SJCRH30 (cell line): ENCODE measurements at regions not wholly inside any gene's neighbourhood (a gene's known extent, or its start where the extent isn't known, plus 50 kb on each side); places are given as distances from the start of the nearest gene placed in this dataset.
"Not testable (repeated sequence)": the region's sequence is repeated elsewhere in the genome, so short reads cannot be mapped to it uniquely, and the experiment has no call there.

Source experiments
- DNase-seq, 2 experiments: peaks; one replicate each; pipeline ENCODE4 v3.0.0-alpha.2; 2015 to 2020
- H3K27ac ChIP-seq: fragments of 250-450 bp; sonication (Bioruptor Pico); 2 replicates; pipeline ENCODE4 v1.5.1; 2020; ENCODE audit warnings: mild to moderate bottlenecking, moderate library complexity
- H3K27me3 ChIP-seq: fragments of 250-450 bp; sonication (Bioruptor Pico); 2 replicates; pipeline ENCODE4 v1.5.1; 2020; ENCODE audit warnings: mild to moderate bottlenecking, moderate library complexity
- H3K36me3 ChIP-seq: fragments of 250-450 bp; sonication (Bioruptor Pico); 2 replicates; pipeline ENCODE4 v1.5.1; 2020; ENCODE audit warnings: mild to moderate bottlenecking, moderate library complexity
- H3K4me1 ChIP-seq: fragments of 250-450 bp; sonication (Bioruptor Pico); 2 replicates; pipeline ENCODE4 v1.5.1; 2020; ENCODE audit warnings: mild to moderate bottlenecking, moderate library complexity
- H3K4me3 ChIP-seq: fragments of 250-450 bp; sonication (Bioruptor Pico); 2 replicates; pipeline ENCODE4 v1.5.1; 2020; ENCODE audit warnings: mild to moderate bottlenecking, moderate library complexity
- H3K9me3 ChIP-seq: fragments of 250-450 bp; sonication (Bioruptor Pico); replicated peaks from 2 replicates; pipeline ENCODE4 v1.5.1; 2020; ENCODE audit warnings: mild to moderate bottlenecking, moderate library complexity

DNA sequence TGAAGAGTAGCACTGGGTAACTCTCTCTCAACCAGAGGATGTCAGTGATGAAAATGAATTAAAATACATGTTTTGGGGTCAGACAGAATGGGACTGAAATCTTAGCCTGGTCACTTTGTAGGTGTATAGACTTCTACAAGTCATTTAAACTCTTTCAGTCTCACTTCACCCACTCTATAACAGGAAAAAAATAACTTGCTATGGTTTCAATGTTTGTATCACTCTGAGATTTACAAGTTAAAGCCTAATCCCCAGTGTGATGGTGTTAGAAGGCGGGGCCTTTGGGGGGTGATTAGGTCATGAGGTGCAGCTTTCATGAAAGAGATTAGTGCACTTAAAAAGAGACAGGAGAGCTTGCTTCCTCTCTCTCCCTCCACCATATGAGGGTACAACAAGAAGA lies 134.8 kb downstream of the INHBA start:
- H3K27me3 ChIP-seq = no peaks in the 10 kb centered on the region
- no peaks in the 10 kb centered on the region for H3K9me3 ChIP-seq
- no peaks in the 10 kb centered on the region for H3K4me1 ChIP-seq
- DNase-seq = no peak
- no peaks in the 10 kb centered on the region for H3K36me3 ChIP-seq
- H3K27ac ChIP-seq = no peak overlapping the region
- H3K4me3 ChIP-seq = no peak overlapping the region

DNA sequence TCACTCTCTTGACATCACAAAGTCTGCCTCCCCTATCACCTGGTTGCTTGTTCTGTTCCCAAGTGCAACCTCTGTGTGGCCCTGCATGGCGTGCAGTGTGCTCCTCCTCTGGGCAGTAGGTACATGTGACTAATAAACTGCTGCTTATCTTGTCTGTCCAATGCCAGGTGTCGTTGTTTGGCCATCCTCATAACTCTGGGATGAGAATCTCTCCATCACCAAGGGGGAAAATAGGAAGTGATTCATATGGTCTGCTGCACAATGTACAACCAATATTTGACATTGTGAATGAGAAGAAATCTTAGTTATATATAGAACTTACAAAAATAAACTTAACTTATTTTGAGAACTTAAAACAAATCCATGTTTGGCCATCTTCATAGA lies 135.2 kb downstream of the INHBA start:
- Histone ChIP-seq H3K4me1 (no peaks in the 10 kb centered on the region), H3K9me3 (no peaks in the 10 kb centered on the region), H3K4me3 (no peak overlapping the region), H3K27me3 (no peaks in the 10 kb centered on the region), H3K36me3 (no peaks in the 10 kb centered on the region), H3K27ac (no peak overlapping the region)
- no peak for DNase-seq

DNA sequence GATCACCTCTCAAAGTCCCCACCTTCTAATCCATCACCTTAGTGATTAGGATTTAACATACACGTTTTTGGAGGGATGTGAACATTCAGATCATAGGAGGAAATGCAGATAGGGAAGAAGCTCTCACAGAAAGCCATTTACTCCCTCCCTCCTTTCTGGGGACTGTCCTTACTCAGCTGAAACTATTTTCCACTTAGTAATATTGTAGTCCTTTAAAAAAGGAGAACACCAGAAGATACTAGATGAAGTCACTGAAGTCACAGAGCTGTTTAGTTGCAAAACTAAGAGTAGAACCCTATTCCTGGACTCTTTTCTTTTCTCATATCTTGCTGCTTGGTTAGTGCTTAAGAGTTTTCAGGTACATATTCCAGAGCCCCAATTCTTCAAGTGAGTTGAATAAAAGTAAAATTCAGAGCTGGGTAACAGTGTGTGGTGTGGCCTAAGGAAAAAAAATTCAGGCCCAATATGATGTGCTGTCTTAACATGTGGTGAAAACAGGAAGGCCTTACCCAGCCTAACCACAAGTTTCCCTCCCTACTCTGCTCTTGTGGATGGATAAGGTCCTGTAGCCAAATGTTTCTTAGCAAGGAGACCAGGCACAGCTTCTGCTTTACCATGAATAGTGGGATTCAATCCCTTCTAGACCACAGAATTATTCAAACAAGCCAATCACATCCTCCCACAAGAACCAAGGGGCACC lies 135.7 kb downstream of the INHBA start:
- no peaks in the 10 kb centered on the region for H3K36me3 ChIP-seq
- no peaks in the 10 kb centered on the region for H3K4me1 ChIP-seq
- H3K9me3 ChIP-seq = no peaks in the 10 kb centered on the region
- H3K27ac ChIP-seq = no peak overlapping the region
- no peak for DNase-seq
- no peak overlapping the region for H3K4me3 ChIP-seq
- H3K27me3 ChIP-seq = no peaks in the 10 kb centered on the region

DNA sequence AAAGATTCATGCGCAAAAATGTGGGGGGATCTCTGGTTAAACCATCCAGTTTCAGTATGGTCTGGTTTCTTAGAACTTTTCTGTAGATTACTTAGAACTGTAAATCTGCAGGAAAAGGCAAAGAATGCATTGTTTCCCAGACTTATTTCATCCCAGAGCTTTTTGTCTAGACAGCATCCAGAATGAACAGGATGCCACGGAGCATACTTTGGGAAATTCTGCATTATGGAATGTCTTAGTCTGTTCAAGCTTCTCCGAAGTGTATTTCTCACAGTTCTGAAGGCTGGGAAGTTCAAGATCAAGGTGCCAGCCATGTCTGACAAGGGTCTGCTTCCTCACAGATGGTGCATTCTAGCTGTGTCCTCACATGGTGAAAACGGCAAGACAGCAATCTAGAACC lies 136.3 kb downstream of the INHBA start:
- Histone ChIP-seq H3K4me3 (no peak overlapping the region), H3K4me1 (no peaks in the 10 kb centered on the region), H3K9me3 (no peaks in the 10 kb centered on the region), H3K27me3 (no peaks in the 10 kb centered on the region), H3K27ac (no peak overlapping the region), H3K36me3 (no peaks in the 10 kb centered on the region)
- no peak for DNase-seq

DNA sequence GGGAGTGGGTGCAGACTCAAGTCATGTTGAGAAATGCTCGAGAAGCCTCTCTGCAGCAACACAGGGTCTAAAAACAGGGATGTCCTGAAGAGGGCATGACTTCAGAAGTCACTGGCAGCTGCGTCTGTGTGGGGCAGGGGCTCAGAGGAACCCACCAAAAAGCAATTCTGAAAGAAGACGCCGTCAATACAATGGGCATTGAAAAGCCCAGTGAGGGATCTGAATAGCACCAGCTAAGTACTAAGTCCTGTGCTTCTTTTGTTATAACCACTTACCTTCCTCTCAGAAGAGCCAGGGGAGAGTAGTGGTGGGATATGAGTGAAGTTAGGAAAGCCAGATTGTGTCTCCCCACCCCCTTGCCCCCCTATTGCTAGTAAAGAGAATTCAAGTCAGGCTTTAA lies 137.2 kb downstream of the INHBA start:
- no peak for DNase-seq
- Histone ChIP-seq H3K27me3 (no peaks in the 10 kb centered on the region), H3K9me3 (no peaks in the 10 kb centered on the region), H3K27ac (no peak overlapping the region), H3K4me3 (no peak overlapping the region), H3K4me1 (no peaks in the 10 kb centered on the region), H3K36me3 (no peaks in the 10 kb centered on the region)

DNA sequence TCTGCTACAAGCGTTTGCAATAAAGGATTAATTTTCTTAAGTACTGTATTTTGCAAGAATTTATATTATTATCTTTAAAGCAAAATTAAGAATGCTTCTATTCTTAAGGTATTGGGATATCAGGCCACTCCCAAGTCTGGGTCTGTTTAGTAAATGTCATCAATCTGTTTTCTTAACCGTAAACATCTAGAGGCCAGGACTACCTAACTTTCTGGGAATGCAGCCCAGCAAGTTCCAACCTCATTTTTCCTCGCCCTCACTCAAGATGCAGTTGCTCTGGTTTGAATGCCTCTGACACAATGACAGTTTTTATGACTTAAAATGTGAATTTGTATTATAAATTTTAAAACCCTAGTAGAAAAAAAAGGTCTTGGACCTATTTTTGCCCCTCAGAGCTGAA lies 143.5 kb downstream of the INHBA start:
- Histone ChIP-seq H3K36me3 (no peaks in the 10 kb centered on the region), H3K4me3 (no peak overlapping the region), H3K9me3 (no peaks in the 10 kb centered on the region; the same call in 1 of the 2 replicates), H3K27ac (no peak overlapping the region), H3K27me3 (no peaks in the 10 kb centered on the region), H3K4me1 (no peaks in the 10 kb centered on the region)
- DNase-seq = no peak

DNA sequence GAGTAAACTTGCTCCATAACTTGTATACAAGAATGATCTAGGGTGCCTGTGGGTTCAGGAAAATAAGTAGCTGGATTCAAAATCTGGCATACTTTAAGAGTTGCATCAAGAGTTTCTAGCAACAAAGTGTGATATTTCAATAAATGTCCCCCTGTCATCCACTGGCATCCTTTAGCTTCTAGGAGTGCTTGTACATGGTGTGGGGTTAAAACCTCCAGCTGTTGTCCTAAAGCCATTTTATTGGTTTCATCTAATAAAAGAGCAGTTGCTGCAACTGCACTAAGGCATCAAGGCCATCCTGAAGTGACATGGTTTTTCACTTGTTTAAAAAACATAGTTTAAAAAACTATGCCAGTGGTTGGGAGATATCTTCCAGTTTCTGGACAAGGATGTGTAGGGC lies 148.4 kb downstream of the INHBA start:
- H3K4me1 ChIP-seq = no peaks in the 10 kb centered on the region
- DNase-seq = no peak
- H3K9me3 ChIP-seq = no peaks in the 10 kb centered on the region; the same call in 1 of the 2 replicates
- no peak overlapping the region for H3K4me3 ChIP-seq
- H3K27ac ChIP-seq = no peak overlapping the region
- no peaks in the 10 kb centered on the region for H3K27me3 ChIP-seq
- H3K36me3 ChIP-seq = no peaks in the 10 kb centered on the region

DNA sequence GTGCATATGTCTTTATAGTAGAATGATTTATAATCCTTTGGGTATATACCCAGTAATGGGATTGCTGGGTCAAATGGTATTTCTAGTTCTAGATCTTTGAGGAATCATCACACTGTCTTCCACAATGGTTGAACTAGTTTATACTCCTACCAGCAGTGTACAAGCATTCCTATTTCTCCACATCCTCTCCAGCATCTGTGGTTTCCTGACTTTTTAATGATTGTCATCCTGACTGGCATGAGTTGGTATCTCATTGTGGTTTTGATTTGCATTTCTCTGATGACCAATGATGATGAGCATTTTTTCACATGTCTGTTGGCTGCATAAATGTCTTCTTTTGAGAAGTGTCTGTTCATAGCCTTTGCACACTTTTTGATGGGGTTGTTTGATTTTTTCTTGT lies 152.8 kb downstream of the INHBA start:
- not testable (repeated sequence) for H3K4me1 ChIP-seq, H3K27me3 ChIP-seq, H3K36me3 ChIP-seq, H3K9me3 ChIP-seq, DNase-seq, H3K27ac ChIP-seq, H3K4me3 ChIP-seq

DNA sequence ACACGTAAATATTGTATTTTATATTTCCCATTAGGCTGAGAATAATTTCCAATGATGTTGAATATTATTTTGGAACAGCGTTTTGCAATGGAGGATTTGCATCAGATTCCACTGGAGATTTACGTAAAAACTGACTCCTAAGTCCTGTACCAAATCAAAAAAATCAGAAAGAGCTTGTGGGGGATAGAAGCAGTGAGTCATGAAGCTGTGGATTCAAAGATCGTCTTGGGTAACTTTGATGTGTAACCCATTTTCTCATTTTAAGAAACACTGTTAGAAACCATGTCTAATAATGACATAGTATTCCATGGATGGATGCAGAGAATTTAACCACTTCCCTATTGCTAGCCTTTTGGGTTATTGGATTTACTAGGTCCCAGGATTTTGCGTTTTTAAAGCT lies 158.6 kb downstream of the INHBA start:
- Histone ChIP-seq H3K4me1 (no peaks in the 10 kb centered on the region), H3K9me3 (no peaks in the 10 kb centered on the region), H3K27me3 (no peaks in the 10 kb centered on the region; the same call in 1 of the 2 replicates), H3K36me3 (no peaks in the 10 kb centered on the region), H3K4me3 (no peak overlapping the region), H3K27ac (no peak overlapping the region)
- DNase-seq = no peak

DNA sequence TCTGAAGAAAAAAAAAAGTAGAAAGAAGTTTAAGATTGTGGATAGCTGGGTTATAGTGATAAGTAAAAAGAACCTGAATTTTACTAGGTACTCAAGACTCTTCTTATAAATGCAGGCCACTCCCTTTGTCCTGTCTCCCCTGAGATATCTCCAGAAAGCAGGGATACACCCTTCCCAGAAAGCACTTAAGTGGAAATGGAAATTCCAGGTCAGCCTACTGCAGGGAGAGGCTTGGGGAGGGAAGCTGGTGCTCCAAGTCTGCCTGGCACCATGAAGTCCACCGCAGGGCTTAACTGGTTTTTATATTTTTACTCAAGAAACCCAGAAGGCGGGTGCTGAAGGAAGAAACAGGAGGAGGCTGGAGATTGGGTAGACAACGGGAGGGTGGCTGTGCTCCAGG lies 162.3 kb downstream of the INHBA start:
- Histone ChIP-seq H3K27ac (no peak overlapping the region), H3K9me3 (no peaks in the 10 kb centered on the region), H3K4me3 (no peak overlapping the region), H3K36me3 (no peaks in the 10 kb centered on the region), H3K27me3 (no peaks in the 10 kb centered on the region; the same call in 1 of the 2 replicates), H3K4me1 (peaks cover 5% of the 10 kb centered on the region; the same call in 1 of the 2 replicates)
- DNase-seq = no peak

DNA sequence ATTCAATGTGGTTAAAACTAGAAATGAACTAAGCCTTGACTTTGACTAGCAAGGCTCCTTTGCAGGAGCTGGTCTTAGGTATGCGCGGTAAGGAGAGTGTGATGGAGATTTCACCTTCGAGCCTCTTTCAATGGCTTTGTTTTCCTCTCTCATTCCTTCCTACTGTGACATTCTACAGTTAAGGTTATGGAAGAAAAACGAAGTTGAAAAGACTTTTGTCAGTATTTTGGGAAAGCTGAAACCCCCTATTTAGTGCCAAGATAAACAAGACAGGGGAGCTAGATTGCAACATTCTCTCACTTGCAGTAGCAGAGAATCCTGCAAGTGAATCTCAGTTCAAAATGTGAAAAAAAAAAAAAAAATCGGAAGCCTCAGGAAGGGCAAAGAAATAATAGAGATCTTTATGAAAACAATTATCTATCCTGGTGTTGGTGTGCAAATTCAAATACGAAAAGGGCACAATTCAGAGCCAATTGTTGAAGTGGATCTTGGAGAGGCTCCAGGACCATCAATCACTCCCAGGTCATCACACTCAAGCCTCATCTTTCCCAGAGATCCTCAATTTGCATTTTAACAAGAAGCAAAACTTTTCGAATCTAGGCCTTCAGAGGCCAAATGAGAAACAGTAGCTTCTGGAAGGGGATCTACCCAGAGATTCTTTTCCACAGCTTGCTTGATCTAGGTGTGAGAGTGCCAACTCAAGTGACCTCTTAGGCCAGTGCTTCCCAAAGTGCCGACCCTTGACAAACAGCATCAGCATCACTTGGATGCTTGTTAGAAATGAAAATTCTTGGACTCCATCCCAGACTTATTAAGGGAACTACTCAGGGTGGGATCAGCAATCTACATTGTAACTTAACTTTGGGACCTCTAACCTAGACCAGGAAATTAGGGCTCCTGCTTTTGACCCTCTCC lies 163.8 kb downstream of the INHBA start:
- Histone ChIP-seq H3K4me3 (no peak overlapping the region), H3K27ac (no peak overlapping the region), H3K4me1 (peaks cover 5% of the 10 kb centered on the region; the same call in 1 of the 2 replicates), H3K36me3 (no peaks in the 10 kb centered on the region), H3K27me3 (no peaks in the 10 kb centered on the region), H3K9me3 (no peaks in the 10 kb centered on the region)
- no peak for DNase-seq

DNA sequence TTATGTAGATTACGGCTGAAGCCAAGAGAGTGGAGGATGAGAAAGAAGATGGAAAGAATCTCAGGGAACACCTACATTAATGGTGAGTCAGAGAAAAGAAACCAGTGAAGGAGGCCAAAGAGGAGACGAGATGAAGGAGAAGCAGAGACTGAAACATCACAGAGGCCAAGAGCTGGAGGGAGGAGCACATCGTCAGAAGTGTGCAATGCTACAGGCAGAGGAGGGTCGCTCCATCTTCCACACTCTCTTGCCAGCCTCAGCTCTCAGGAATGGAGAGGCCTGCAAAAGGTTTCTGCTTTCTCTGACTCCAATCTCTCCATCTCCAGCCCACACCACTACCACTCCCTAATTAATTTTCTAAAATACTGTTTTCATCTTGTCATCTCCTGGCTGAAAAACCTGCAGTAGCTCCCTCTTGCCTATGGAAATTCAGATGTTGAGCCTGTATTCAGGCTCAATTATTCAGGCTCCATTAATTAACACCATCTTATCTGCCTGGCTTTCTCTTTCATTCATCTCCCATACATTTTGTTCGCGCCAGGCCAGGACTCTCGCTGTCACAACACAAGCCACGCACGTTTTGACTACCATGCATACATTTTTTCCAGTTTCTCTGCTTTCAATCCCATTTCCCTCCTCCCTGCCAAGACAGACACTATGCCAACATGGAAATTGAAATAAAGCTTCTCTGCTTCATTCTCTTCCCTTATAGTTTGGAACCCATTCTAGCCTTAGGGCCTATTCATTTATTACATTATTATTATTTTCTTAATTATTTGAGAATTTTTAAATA lies 165.8 kb downstream of the INHBA start:
- H3K27ac ChIP-seq = no peak overlapping the region
- no peak for DNase-seq
- H3K4me1 ChIP-seq = peaks cover 5% of the 10 kb centered on the region; the same call in 1 of the 2 replicates
- H3K36me3 ChIP-seq = no peaks in the 10 kb centered on the region
- no peak overlapping the region for H3K4me3 ChIP-seq
- no peaks in the 10 kb centered on the region for H3K9me3 ChIP-seq
- no peaks in the 10 kb centered on the region for H3K27me3 ChIP-seq

DNA sequence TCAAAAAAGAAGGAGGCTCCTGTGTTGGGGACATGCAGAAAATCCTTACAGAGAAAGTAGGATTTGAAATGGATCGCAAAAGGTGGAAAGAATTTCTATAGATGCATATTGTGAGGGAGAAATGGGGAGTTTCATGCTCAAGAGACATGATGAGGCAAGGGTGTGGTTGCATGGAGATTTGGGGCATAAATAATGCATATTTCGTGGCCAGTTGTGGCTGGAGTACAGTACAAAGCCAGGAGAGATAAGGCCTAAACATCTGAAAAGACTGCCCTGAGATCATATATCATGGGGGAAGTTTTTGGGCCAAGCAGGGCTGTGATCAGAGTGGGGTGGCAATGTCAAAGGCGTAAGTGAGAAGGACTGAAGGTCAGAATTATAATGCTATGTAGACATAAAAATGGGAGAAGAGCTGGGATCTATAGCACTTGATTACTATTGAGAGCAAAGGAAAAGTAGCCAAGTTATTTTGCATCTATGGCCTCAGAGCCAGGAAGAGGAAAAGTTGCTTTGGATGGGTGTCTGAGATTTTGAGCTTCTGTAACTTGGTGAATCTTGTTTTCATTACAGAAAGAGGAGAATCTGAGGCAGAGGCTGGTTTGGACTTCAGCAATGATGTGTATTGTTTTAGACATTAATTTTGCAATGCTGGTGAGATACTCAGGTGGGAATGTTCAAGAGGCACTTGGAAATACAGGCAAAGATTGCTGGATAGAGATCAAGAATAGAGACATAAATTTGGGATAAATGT lies 166.6 kb downstream of the INHBA start:
- H3K36me3 ChIP-seq = no peaks in the 10 kb centered on the region
- no peak overlapping the region for H3K4me3 ChIP-seq
- H3K4me1 ChIP-seq = peaks cover 5% of the 10 kb centered on the region; the same call in 1 of the 2 replicates
- no peaks in the 10 kb centered on the region for H3K9me3 ChIP-seq
- DNase-seq = peak in 1 of 2 experiments; percentile 48
- peak overlapping the region; percentile 49 for H3K27ac ChIP-seq
- no peaks in the 10 kb centered on the region for H3K27me3 ChIP-seq

DNA sequence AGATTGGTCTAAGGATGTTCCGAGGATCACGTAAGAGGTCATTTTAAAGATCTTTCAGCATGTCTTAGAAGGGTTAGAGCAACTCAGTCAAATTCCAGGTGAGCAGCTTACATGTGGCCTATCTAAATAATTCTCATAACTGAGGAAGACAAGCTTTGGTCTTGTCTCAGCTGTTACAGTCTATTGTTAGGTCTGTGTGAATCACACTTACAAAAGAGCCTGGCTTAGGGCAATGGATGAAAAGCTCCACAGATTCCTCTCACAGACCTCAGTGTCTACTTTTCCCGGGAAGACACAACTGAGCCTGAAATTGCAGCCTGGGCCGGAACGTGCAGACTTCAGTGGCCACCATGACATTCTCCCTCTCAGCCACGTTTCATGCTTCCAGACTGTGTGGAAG lies 173.1 kb downstream of the INHBA start:
- Histone ChIP-seq H3K4me1 (no peaks in the 10 kb centered on the region), H3K4me3 (no peak overlapping the region), H3K27ac (no peak overlapping the region), H3K27me3 (no peaks in the 10 kb centered on the region), H3K36me3 (no peaks in the 10 kb centered on the region), H3K9me3 (no peaks in the 10 kb centered on the region)
- peak in 1 of 2 experiments; percentile 9 for DNase-seq
